HG02642 (cell line): ENCODE measurements at regions not wholly inside any gene's neighbourhood (a gene's known extent, or its start where the extent isn't known, plus 50 kb on each side); places are given as distances from the start of the nearest gene placed in this dataset.

Source experiments
- ATAC-seq: cut with Tn5 transposase; IDR thresholded peaks from one replicate; pipeline ENCODE4 v1.9.1; 2021; ENCODE audit warnings: mild to moderate bottlenecking; ENCODE audit not compliant: unreplicated experiment, poor library complexity

- no peak for ATAC-seq
Observed at GRCh38 chr5:135249658-135250057, 149.4 kb downstream of the MACROH2A1 start.

GRCh38 chr5:135248801-135249231, 150.2 kb downstream of the MACROH2A1 start:
- no peak for ATAC-seq

- ATAC-seq = no peak
Observed at GRCh38 chr5:135246923-135247795, 151.9 kb downstream of the MACROH2A1 start.

- no peak for ATAC-seq
Observed at GRCh38 chr5:135246605-135246922, 152.5 kb downstream of the MACROH2A1 start.

GRCh38 chr5:135245521-135246499, 153.2 kb downstream of the MACROH2A1 start:
- ATAC-seq = no peak

- no peak for ATAC-seq
Observed at GRCh38 chr5:135244620-135245021, 154.4 kb downstream of the MACROH2A1 start.

GRCh38 chr5:135243556-135244285, 155.3 kb downstream of the MACROH2A1 start:
- no peak for ATAC-seq

- no peak for ATAC-seq
Observed at GRCh38 chr5:135242866-135243555, 156.0 kb downstream of the MACROH2A1 start.

- no peak for ATAC-seq
Observed at GRCh38 chr5:135242021-135242865, 156.8 kb downstream of the MACROH2A1 start.

- no peak for ATAC-seq
Observed at GRCh38 chr5:135241536-135241935, 157.5 kb downstream of the MACROH2A1 start.

GRCh38 chr5:135240781-135241360, 158.2 kb downstream of the MACROH2A1 start:
- ATAC-seq = no peak

GRCh38 chr5:135240283-135240633, 158.8 kb downstream of the MACROH2A1 start:
- ATAC-seq = no peak

- no peak for ATAC-seq
Observed at GRCh38 chr5:135239453-135240282, 159.4 kb downstream of the MACROH2A1 start.

GRCh38 chr5:135238622-135239452, 160.2 kb downstream of the MACROH2A1 start:
- ATAC-seq = no peak

GRCh38 chr5:135237748-135238103, 161.3 kb downstream of the MACROH2A1 start:
- no peak for ATAC-seq

GRCh38 chr5:135236908-135237747, 161.9 kb downstream of the MACROH2A1 start:
- ATAC-seq = no peak
